SK-N-SH (cell line): ENCODE measurements at regions not wholly inside any gene's neighbourhood (a gene's known extent, or its start where the extent isn't known, plus 50 kb on each side); places are given as distances from the start of the nearest gene placed in this dataset.

Source experiments
- EP300 ChIP-seq, 2 experiments: IDR thresholded peaks; 2 replicates each; pipeline versions ENCODE4 v1.4.0 to v1.6.1; 2012; ENCODE audit warnings: borderline replicate concordance in 1 of 2, low read depth in 1 of 2, low read length in 1 of 2
- EZH2phosphoT487 ChIP-seq: fragments of 200-600 bp; sonication (generic); IDR thresholded peaks from 2 replicates; pipeline ENCODE4 v1.6.1; 2017; ENCODE audit warnings: low read depth, mixed run types, mild to moderate bottlenecking, antibody characterized with exemption, moderate library complexity, borderline replicate concordance
- RCOR1 ChIP-seq: fragments of 150-350 bp; IDR thresholded peaks from 2 replicates; pipeline ENCODE4 v1.6.1; 2017; ENCODE audit warnings: antibody characterized with exemption, low read length
- RXRA ChIP-seq: IDR thresholded peaks from 2 replicates; pipeline ENCODE4 v1.4.0; 2012; ENCODE audit warnings: low read depth, mild to moderate bottlenecking, borderline replicate concordance
- TCF12 ChIP-seq: IDR thresholded peaks from 2 replicates; pipeline ENCODE4 v1.4.0; 2012
- TF ChIP-seq, protein P1 (sequence below): fragments of 200-600 bp; sonication (generic); IDR thresholded peaks from 2 replicates; pipeline ENCODE4 v1.6.1; 2017; ENCODE audit warnings: antibody characterized with exemption, mild to moderate bottlenecking, moderate library complexity

DNA sequence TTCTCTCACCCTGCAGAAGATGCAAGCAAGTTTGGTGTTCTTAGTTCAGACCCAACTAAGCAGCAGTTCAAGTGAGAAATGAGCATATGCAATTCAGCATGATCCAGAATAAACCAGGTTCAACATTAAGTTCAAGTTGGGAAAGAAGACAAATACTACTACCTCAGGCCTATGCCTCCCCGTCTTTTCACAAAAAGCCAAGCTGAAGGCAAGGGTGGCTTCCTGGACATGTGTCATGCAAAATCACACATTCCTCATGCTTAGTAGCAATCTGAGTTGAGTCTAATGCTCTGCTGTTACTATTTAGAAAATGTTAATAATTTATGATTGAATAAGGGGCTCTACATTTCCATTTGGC, 453.4 kb upstream of the GRAMD2B start:
- TF ChIP-seq RCOR1, result no peak
- TF ChIP-seq, protein P1, sequence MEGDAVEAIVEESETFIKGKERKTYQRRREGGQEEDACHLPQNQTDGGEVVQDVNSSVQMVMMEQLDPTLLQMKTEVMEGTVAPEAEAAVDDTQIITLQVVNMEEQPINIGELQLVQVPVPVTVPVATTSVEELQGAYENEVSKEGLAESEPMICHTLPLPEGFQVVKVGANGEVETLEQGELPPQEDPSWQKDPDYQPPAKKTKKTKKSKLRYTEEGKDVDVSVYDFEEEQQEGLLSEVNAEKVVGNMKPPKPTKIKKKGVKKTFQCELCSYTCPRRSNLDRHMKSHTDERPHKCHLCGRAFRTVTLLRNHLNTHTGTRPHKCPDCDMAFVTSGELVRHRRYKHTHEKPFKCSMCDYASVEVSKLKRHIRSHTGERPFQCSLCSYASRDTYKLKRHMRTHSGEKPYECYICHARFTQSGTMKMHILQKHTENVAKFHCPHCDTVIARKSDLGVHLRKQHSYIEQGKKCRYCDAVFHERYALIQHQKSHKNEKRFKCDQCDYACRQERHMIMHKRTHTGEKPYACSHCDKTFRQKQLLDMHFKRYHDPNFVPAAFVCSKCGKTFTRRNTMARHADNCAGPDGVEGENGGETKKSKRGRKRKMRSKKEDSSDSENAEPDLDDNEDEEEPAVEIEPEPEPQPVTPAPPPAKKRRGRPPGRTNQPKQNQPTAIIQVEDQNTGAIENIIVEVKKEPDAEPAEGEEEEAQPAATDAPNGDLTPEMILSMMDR, result no peak
- no peak for TF ChIP-seq EP300 (IDR thresholded peaks at IDR 0.05; ENCODE audit: borderline replicate concordance in 1 of 2, low read depth in 1 of 2, low read length in 1 of 2)
- no peak for TF ChIP-seq RXRA
- no peak for TF ChIP-seq EZH2phosphoT487
- no peak for TF ChIP-seq TCF12
